Choroid plexus epithelial cell (primary cell): ENCODE measurements at regions not wholly inside any gene's neighbourhood (a gene's known extent, or its start where the extent isn't known, plus 50 kb on each side); places are given as distances from the start of the nearest gene placed in this dataset.

Experiments
- DNase-seq: peaks from one replicate; pipeline ENCODE4 v3.0.0-alpha.2; 2010; ENCODE audit warnings: low read depth
- H3K4me3 ChIP-seq: 2 replicates; pipeline ENCODE4 v1.5.1; 2011; ENCODE audit warnings: low read depth, mild to moderate bottlenecking, control low read depth, low read length, moderate library complexity
- TF ChIP-seq, protein P1 (sequence below): conservative IDR thresholded peaks from 2 replicates; pipeline ENCODE4 v1.5.1; 2011; ENCODE audit warnings: low read depth, mild to moderate bottlenecking, control low read depth, inconsistent platforms, low read length, moderate library complexity

GRCh38 chr4:123643691-123644090, 247.1 kb downstream of the SPRY1 start:
- DNase-seq, result no peak
- TF ChIP-seq, protein P1, sequence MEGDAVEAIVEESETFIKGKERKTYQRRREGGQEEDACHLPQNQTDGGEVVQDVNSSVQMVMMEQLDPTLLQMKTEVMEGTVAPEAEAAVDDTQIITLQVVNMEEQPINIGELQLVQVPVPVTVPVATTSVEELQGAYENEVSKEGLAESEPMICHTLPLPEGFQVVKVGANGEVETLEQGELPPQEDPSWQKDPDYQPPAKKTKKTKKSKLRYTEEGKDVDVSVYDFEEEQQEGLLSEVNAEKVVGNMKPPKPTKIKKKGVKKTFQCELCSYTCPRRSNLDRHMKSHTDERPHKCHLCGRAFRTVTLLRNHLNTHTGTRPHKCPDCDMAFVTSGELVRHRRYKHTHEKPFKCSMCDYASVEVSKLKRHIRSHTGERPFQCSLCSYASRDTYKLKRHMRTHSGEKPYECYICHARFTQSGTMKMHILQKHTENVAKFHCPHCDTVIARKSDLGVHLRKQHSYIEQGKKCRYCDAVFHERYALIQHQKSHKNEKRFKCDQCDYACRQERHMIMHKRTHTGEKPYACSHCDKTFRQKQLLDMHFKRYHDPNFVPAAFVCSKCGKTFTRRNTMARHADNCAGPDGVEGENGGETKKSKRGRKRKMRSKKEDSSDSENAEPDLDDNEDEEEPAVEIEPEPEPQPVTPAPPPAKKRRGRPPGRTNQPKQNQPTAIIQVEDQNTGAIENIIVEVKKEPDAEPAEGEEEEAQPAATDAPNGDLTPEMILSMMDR, result no peak

GRCh38 chr4:123649250-123649644, 252.7 kb downstream of the SPRY1 start:
- TF ChIP-seq, protein P1, result no peak
- DNase-seq, result peak; percentile 9
- H3K4me3 ChIP-seq, result no peak overlapping the region

More at GRCh38 chr4:123643691-123644090, 247.1 kb downstream of the SPRY1 start:
- no peak overlapping the region for H3K4me3 ChIP-seq

DNA sequence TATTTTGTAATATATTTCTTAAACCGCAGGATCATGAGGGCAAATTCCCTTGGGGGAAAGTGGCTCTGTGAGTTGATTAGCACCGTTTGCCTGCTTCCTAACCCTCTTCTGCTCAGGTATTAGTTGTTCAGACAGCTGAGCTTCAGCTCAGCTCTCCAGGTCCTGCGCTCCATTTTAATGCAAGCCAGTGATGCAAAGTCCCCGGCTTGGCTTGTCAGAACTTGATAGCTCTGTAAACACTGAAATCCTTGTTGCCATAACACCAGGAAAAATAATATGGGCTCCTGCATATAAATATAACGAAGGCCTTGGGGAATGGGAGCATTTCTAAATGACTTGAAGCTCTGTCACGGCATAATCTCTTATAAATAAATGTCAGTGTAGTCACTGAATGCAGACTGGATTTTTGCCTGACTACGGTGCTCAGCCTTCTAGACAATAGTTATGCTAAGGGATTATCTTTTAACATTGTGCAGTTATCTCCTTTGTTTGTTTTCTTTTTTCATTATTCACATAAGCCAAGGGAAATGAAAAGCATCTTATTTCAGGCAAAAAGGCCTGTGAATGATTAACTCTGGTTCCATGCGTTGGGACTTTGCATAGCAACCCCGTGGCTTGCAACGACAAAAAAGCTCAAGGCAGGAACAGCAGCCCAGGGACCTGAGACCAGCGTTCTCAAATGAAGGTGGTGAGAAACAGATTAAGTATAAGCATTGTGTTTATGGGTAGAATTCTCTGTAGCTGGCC, 253.2 kb downstream of the SPRY1 start:
- TF ChIP-seq, protein P1, result no peak
- peak; percentile 89 for DNase-seq
- no peak overlapping the region for H3K4me3 ChIP-seq

DNA sequence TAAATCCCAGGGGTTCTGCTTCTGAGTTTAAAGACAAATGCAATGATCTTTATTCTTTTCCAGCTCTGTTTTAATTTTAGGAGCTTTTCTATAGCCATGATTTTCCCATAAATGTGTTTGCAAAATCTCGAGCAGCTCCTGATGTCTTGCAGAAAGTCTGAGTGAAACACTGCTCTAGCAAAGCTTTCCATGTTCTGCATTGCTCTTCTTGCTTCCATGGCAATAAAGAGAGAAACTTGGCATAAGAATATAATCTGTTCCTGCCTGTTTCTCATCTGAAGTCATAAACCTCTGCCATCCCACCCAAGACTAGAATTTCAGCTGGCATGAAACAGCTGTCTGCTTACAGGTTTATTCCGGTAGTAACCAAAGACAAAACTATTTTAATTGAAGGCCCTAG, 254.5 kb downstream of the SPRY1 start:
- no peak overlapping the region for H3K4me3 ChIP-seq
- DNase-seq, result no peak
- TF ChIP-seq, protein P1, result no peak

- no peak overlapping the region for H3K4me3 ChIP-seq
- TF ChIP-seq, protein P1, result no peak
- no peak for DNase-seq
Observed at GRCh38 chr4:123651536-123652180, 255.1 kb downstream of the SPRY1 start.

- DNase-seq, result no peak
- TF ChIP-seq, protein P1, result no peak
- H3K4me3 ChIP-seq, result no peak overlapping the region
Observed at GRCh38 chr4:123652476-123652875, 255.9 kb downstream of the SPRY1 start.
